HG02885 (cell line): ENCODE measurements at regions not wholly inside any gene's neighbourhood (a gene's known extent, or its start where the extent isn't known, plus 50 kb on each side); places are given as distances from the start of the nearest gene placed in this dataset.
"Not testable (repeated sequence)": the region's sequence is repeated elsewhere in the genome, so short reads cannot be mapped to it uniquely, and the experiment has no call there.

Source experiments
- ATAC-seq: cut with Tn5 transposase; IDR thresholded peaks from one replicate; pipeline ENCODE4 v1.9.1; 2021; ENCODE audit warnings: mild to moderate bottlenecking; ENCODE audit not compliant: unreplicated experiment, poor library complexity

GRCh38 chr5:85638495-85639125 lies 979.1 kb upstream of the COX7C start:
- not testable (repeated sequence) for ATAC-seq

- ATAC-seq = no peak
These were observed 971.7 kb upstream of the COX7C start for GRCh38 chr5:85646036-85646435.

GRCh38 chr5:85646641-85647040 lies 971.1 kb upstream of the COX7C start:
- no peak for ATAC-seq

GRCh38 chr5:85647349-85648127 lies 970.2 kb upstream of the COX7C start:
- no peak for ATAC-seq

GRCh38 chr5:85648495-85648894 lies 969.2 kb upstream of the COX7C start:
- no peak for ATAC-seq

GRCh38 chr5:85651731-85652130 lies 966.0 kb upstream of the COX7C start:
- ATAC-seq = no peak

GRCh38 chr5:85654144-85654543 lies 963.6 kb upstream of the COX7C start:
- ATAC-seq = not testable (repeated sequence)

- ATAC-seq = no peak
These were observed 961.7 kb upstream of the COX7C start for GRCh38 chr5:85656050-85656449.

- ATAC-seq = not testable (repeated sequence)
These were observed 960.4 kb upstream of the COX7C start for GRCh38 chr5:85657328-85657727.

GRCh38 chr5:85662969-85663707 lies 954.6 kb upstream of the COX7C start:
- not testable (repeated sequence) for ATAC-seq

GRCh38 chr5:85663708-85664031 lies 954.1 kb upstream of the COX7C start:
- ATAC-seq = no peak

- ATAC-seq = no peak
These were observed 947.3 kb upstream of the COX7C start for GRCh38 chr5:85670417-85670816.

- no peak for ATAC-seq
These were observed 946.3 kb upstream of the COX7C start for GRCh38 chr5:85671223-85671970.

GRCh38 chr5:85681871-85682270 lies 935.9 kb upstream of the COX7C start:
- no peak for ATAC-seq

GRCh38 chr5:85684351-85684750 lies 933.4 kb upstream of the COX7C start:
- ATAC-seq = no peak

GRCh38 chr5:85703296-85703695 lies 914.4 kb upstream of the COX7C start:
- ATAC-seq = no peak

GRCh38 chr5:85709728-85710127 lies 908.0 kb upstream of the COX7C start:
- ATAC-seq = no peak

GRCh38 chr5:85716344-85717202 lies 901.2 kb upstream of the COX7C start:
- ATAC-seq = no peak

- ATAC-seq = no peak
These were observed 900.6 kb upstream of the COX7C start for GRCh38 chr5:85717203-85717563.

GRCh38 chr5:85732185-85732584 lies 885.6 kb upstream of the COX7C start:
- ATAC-seq = no peak
